Hematopoietic multipotent progenitor cell treated with erythropoietin and hydrocortisone succinate and interleukin-3 and kit ligand, for 8 days (in vitro differentiated cells): ENCODE measurements at regions not wholly inside any gene's neighbourhood (a gene's known extent, or its start where the extent isn't known, plus 50 kb on each side); places are given as distances from the start of the nearest gene placed in this dataset.

Experiments
- DNase-seq: peaks from one replicate; pipeline ENCODE4 v3.0.0-alpha.2; 2015

DNA sequence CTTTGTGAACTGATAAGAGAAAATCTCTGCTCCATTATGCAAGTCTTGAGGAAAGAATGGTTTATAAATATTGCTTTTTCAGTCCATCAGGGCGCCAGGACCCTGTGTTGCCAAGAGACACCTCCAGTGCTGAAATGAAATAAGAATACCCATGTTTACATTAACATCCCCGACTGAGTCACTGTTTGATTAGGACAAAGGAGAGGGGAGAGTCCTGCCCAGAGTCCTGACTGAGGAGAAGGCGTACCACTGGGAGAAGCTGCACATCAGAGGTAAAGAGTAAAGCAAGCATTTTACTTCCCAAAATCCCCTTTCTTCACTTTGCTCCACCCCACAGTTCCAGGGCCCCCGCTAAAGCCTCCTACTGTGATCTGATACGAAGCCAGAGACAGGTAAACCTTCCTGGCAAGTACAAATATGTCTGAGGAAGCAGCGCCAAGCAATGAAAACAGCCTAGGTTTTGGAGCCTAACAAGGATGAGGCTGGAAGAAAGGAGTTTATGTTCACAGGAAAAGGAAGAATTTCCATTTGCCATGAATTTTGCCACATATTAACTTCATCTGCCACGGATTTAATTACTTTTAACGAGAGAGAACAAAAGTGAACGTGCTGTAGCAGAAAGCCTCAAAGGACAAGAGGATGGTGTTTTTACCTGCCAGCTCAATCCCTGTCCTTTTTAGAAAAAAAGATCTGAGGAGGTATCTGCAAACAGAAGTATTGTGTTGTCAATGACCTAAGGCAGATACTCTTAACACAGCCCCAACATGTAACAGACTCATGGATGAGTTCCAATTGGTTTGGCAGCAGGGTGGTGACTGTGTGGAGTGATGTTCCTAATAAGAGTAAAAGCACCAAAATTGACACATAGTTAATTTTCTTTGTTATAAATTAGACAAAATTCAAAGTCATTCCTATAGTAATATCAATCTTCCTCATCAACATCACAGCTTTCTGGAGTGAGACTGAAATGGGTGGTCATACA lies 209.4 kb upstream of the TLE4 start:
- no peak for DNase-seq

- no peak for DNase-seq
Observed at GRCh38 chr9:79369676-79370075, 202.1 kb upstream of the TLE4 start.

DNA sequence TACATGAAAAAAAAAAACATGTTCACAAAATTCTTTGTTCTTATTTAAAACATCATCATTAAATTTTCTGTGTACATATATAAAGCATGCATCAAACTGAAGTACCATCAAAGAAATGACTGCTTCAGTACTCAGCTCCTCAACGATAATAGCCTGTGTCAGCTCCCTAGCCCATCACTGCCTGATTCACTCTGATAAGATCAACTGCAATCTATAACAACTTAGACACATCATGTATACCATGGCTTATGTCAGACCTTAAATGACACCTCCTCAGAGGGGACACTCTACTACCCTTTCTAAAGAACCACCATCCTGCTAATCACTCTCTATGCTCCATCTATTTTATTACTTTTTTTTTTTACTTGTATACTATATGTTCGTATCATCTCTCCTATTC lies 200.5 kb upstream of the TLE4 start:
- no peak for DNase-seq

- DNase-seq: no peak
Observed at GRCh38 chr9:79371948-79372555, 199.7 kb upstream of the TLE4 start.

- DNase-seq: no peak
Observed at GRCh38 chr9:79377339-79377855, 194.4 kb upstream of the TLE4 start.

DNA sequence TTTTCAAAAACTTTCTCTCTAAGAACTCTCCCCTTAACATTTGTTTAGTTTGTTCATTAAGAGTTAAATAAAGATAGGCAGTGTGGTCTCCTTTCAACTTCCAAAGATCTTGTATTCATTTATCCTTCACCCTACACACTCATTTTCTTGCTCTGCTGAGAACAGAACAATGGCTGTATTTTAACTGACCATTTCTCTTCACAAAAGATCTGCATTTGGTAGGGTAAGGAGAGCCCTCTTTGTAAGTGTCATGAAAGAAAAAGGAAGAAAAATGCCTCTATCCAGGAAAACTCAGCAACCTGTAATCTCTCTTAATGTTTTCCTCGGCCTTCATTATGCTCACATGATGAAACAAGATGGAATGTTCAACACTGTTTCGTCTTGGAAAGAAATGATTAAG lies 193.7 kb upstream of the TLE4 start:
- no peak for DNase-seq

DNA sequence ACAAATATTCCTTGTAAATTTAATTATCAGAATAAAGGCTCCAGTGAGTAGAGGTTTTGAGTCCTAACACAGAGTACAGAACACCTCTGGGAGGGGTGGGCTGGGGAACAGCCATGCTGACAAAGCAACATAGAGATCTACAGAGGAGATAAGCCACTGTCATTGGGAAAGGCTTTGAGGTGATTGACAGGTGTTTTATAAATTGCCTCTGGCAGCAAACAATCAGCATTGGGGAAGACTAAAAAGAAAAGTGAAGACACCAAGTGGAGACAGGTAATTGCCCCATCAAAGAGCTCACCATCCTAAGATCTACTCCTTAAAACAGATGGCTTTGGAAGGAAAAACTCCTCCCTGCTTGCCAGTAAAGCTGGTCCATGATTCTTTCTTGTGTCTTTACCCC lies 189.7 kb upstream of the TLE4 start:
- DNase-seq: no peak

GRCh38 chr9:79382458-79382857 lies 189.3 kb upstream of the TLE4 start:
- no peak for DNase-seq

- no peak for DNase-seq
Observed at GRCh38 chr9:79383096-79383495, 188.7 kb upstream of the TLE4 start.

GRCh38 chr9:79384091-79384490 lies 187.7 kb upstream of the TLE4 start:
- DNase-seq: no peak

DNA sequence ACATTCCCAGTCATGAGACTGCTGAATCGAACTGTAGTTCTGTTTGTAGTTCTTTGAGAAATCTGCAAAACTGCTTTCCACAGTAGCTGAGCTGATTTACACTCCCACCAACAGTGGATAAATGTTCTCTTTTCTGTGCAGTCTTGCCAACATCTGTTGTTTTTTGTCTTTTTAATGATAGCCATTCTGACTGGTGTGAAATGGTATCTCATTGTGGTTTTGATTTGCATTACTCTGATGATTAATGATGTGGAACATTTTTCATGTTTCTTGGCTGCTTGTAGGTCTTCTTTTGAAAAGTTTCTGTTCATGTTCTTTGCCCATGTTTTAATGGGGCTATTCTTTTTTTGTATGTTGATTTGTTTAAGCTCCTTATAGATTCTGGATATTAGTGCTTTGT lies 187.3 kb upstream of the TLE4 start:
- DNase-seq: no peak

- no peak for DNase-seq
Observed at GRCh38 chr9:79387101-79387835, 184.5 kb upstream of the TLE4 start.

DNA sequence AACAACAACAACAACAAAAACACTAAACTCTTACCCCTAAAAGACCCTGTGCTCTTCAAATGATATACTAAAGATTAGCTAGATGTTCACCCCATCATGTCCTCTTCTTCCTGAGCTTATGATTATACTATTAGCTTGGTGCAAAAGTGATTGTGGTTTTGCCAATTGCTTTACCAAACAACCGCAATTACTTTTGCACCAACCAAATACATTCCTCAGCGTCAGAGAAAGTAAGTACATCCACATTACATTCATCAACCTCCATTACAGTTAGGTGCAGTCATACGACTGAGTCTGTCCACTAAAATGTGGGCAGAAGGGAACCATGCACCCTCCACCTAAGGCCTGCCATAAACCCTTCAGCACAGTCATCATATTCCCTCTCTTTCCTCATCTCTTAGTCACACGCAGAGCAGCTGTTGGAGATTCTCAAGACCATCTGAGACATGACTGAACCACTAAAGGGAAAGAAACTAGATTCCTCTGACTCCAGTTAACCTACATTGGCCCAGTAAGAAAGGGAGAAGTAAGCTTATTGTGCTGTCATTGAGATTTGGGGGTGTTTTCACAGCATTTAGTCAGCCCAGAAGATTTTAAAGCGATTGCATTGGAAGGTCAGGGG lies 181.6 kb upstream of the TLE4 start:
- DNase-seq: no peak

DNA sequence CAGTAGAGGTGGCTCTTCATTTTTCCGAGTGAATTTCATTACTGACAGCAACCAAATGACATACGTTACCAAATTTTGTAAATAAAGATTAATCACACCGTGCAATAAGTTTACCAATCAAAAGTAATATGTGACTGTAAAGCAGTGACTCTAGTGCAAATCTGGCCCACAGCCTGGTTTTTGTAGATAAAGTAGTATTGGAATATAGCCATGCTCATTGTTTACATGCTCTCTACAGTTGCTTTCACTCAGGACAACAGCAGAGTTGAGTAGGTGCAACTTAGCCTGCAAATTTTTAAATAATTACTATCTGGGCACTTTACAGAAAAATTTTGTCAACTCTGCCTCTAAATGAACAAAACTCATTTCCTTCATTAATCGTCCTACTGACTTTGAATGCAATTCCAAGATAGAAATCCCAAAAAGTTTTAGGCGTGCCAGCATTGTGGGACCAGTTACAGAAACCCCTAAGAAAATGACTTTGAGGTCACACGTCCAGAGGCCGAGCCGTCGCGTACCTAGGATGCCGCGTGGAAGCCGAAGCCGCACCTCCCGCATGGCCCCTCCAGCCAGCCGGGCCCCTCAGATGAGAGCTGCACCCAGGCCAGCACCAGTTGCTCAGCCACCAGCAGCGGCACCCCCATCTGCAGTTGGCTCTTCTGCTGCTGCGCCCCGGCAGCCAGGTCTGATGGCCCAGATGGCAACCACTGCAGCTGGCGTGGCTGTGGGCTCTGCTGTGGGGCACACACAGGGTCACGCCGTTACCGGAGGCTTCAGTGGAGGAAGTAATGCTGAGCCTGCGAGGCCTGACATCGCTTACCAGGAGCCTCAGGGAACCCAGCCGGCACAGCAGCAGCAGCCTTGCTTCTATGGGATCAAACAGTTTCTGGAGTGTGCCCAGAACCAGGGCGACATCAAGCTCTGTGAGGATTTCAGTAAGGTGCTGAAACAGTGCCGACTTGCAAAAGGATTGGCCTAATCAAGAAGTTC lies 180.7 kb upstream of the TLE4 start:
- DNase-seq: no peak

- no peak for DNase-seq
Observed at GRCh38 chr9:79395228-79395627, 176.5 kb upstream of the TLE4 start.

GRCh38 chr9:79395755-79396154 lies 176.0 kb upstream of the TLE4 start:
- no peak for DNase-seq

GRCh38 chr9:79396168-79396567 lies 175.6 kb upstream of the TLE4 start:
- DNase-seq: no peak

DNA sequence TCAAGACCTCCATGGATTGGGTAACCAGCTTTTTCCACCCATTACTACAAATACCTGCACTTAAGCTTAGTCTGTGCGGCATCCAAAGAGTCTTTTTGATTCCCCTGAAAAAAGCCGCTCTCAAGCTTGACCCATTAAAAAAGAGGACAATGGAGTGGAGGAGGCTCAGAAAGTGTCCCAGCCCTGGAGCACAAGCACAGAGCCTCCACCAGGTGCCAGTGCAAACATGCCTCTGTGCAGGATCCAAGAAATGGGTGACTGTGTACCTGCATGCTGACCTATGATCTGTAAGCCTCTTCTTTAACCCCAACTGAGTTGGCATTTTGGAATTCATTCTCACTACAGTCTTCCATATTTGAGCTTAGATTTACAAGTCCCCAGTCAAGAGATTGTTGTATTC lies 168.3 kb upstream of the TLE4 start:
- no peak for DNase-seq

- DNase-seq: no peak
Observed at GRCh38 chr9:79408200-79408599, 163.6 kb upstream of the TLE4 start.

DNA sequence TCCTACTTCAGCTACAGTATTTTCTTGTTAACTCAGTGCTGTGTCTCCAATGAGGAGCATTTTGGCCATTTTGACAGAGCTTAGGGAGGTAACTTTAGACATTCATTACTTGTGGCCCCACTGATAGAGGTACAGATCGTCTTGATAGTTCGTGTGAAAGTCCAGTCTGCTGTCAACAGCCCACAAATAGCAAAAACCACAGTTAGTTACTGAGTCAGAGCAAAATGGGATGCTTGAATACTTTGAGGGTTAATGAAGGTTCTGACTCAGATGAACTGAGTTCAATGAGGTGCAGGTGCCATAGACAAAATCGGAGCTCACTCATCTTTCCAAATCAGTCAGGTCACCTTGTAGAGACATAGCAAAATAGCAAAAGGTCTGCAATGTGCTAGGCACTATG lies 163.1 kb upstream of the TLE4 start:
- no peak for DNase-seq

GRCh38 chr9:79409182-79409823 lies 162.5 kb upstream of the TLE4 start:
- no peak for DNase-seq
